HCT116 (cell line): ENCODE measurements at regions not wholly inside any gene's neighbourhood (a gene's known extent, or its start where the extent isn't known, plus 50 kb on each side); places are given as distances from the start of the nearest gene placed in this dataset.

Experiments used
- ATAC-seq: fragments of 200-7000 bp; cut with Tn5 transposase; 2 replicates; pipeline ENCODE4 v1.9.1; 2020; ENCODE audit warnings: mild to moderate bottlenecking, moderate library complexity
- BruUV-seq: library from RNA; stranded (reverse); fragments of 400-500 nt; replicated peaks from 2 replicates; lab custom pipeline; 2021; lab: Mats Ljungman, UMichigan
- CTCF ChIA-PET: fragments of 300-600 bp; sonication (Branson Sonifier 250); formaldehyde crosslinking; loops from one replicate; lab custom pipeline; 2021; ENCODE audit warnings: antibody characterized with exemption; lab: Charles Lee
- POLR2A ChIA-PET: fragments of 300-600, 350-600 bp; sonication (Branson Sonifier 250); formaldehyde crosslinking; loops from one replicate; lab custom pipeline; 2021; ENCODE audit warnings: antibody characterized with exemption; lab: Charles Lee
- RAD21 ChIA-PET, 2 experiments: fragments of 300-600 bp; sonication (Branson Sonifier 250); formaldehyde crosslinking; loops; one replicate each; lab custom pipeline; 2023; ENCODE audit warnings: low total read pairs in 2 of 2; ENCODE audit not compliant: uncharacterized antibody in 2 of 2, unreplicated experiment in 2 of 2, low non-redundant PET in 1 of 2; lab: Charles Lee
- DNase-seq: peaks from one replicate; pipeline ENCODE4 v3.0.0-alpha.2; 2010; ENCODE audit warnings: low read depth, low spot score
- H2AFZ ChIP-seq: fragments of 200-600 bp; shearing (Covaris generic), sonication (generic); 2 replicates; pipeline ENCODE4 v1.6.1; 2017; ENCODE audit warnings: low read depth, mixed run types, mixed read lengths, antibody characterized with exemption, low read length; ENCODE audit not compliant: poor library complexity, severe bottlenecking
- H3K27ac ChIP-seq: 2 replicates; pipeline ENCODE4 v1.5.1; 2012; ENCODE audit warnings: low read depth, low read length
- H3K27me3 ChIP-seq: fragments of 200-600 bp; sonication (generic); 2 replicates; pipeline ENCODE4 v1.6.1; 2016; ENCODE audit warnings: mixed run types, low read length, mixed read lengths; ENCODE audit not compliant: insufficient read depth
- H3K36me3 ChIP-seq, 2 experiments: fragments of 200-500 bp in 1 of 2; fragments of 200-600 bp in 1 of 2; sonication (Bioruptor generic) in 1 of 2; sonication (generic) in 1 of 2; 2 replicates each; pipeline versions ENCODE4 v1.5.1 to v1.6.1; 2014 to 2016; ENCODE audit warnings: low read length in 2 of 2, inconsistent platforms in 1 of 2, mixed read lengths in 1 of 2, mixed run types in 1 of 2; ENCODE audit not compliant: insufficient read depth in 2 of 2, control insufficient read depth in 1 of 2
- H3K4me1 ChIP-seq, 2 experiments: fragments of 200-600 bp in 1 of 2; sonication (generic) in 1 of 2; 2 replicates each; pipeline versions ENCODE4 v1.5.1 to v1.6.1; 2012 to 2017; ENCODE audit warnings: low read length in 2 of 2, inconsistent platforms in 1 of 2, mild to moderate bottlenecking in 1 of 2, mixed read lengths in 1 of 2, mixed run types in 1 of 2, moderate library complexity in 1 of 2; ENCODE audit not compliant: insufficient read depth in 2 of 2, control insufficient read depth in 1 of 2
- H3K4me2 ChIP-seq: fragments of 200-600 bp; sonication (generic); 2 replicates; pipeline ENCODE4 v1.6.1; 2017; ENCODE audit warnings: mixed run types, low read length, mixed read lengths
- H3K4me3 ChIP-seq, 2 experiments: fragments of 200-600 bp in 1 of 2; sonication (generic) in 1 of 2; replicated peaks in 1 of 2; 2 replicates each; pipeline ENCODE4 v1.5.1; 2011 to 2016; ENCODE audit warnings: low read length in 2 of 2, control low read depth in 1 of 2, low read depth in 1 of 2, mild to moderate bottlenecking in 1 of 2, mixed read lengths in 1 of 2, mixed run types in 1 of 2
- H3K79me2 ChIP-seq: fragments of 200-600 bp; sonication (generic); 2 replicates; pipeline ENCODE4 v1.6.1; 2017; ENCODE audit warnings: mild to moderate bottlenecking, mixed run types, low read length, moderate library complexity, mixed read lengths; ENCODE audit not compliant: insufficient read depth
- H3K9ac ChIP-seq: fragments of 200-600 bp; sonication (generic); 2 replicates; pipeline ENCODE4 v1.6.1; 2016; ENCODE audit warnings: low read length, mixed read lengths
- H3K9me2 ChIP-seq: fragments of 200-600 bp; sonication (generic), shearing (Covaris generic); 2 replicates; pipeline ENCODE4 v1.6.1; 2017; ENCODE audit warnings: mixed run types, mild to moderate bottlenecking, moderate library complexity; ENCODE audit not compliant: insufficient read depth
- H3K9me3 ChIP-seq, 2 experiments: fragments of 200-500 bp in 1 of 2; fragments of 200-600 bp in 1 of 2; sonication (Bioruptor generic) in 1 of 2; sonication (generic) in 1 of 2; 2 replicates each; pipeline ENCODE4 v1.6.1; 2014 to 2017; ENCODE audit warnings: low read length in 2 of 2, mixed read lengths in 2 of 2, inconsistent platforms in 1 of 2, low read depth in 1 of 2, mild to moderate bottlenecking in 1 of 2, mixed run types in 1 of 2, moderate library complexity in 1 of 2; ENCODE audit not compliant: control insufficient read depth in 1 of 2, insufficient read depth in 1 of 2
- H4K20me1 ChIP-seq: fragments of 200-600 bp; sonication (generic), shearing (Covaris generic); 2 replicates; pipeline ENCODE4 v1.6.1; 2017; ENCODE audit warnings: mixed run types, mild to moderate bottlenecking, moderate library complexity; ENCODE audit not compliant: insufficient read depth
- CBX3 ChIP-seq: IDR thresholded peaks from 2 replicates; pipeline ENCODE4 v1.6.1; 2012; ENCODE audit warnings: low read depth
- CEBPB ChIP-seq: IDR thresholded peaks from 2 replicates; pipeline ENCODE4 v1.6.1; 2012; ENCODE audit warnings: low read depth
- EGR1 ChIP-seq: IDR thresholded peaks from 2 replicates; pipeline ENCODE4 v1.6.1; 2012; ENCODE audit warnings: low read depth
- ELF1 ChIP-seq: IDR thresholded peaks from 2 replicates; pipeline ENCODE4 v1.6.1; 2012; ENCODE audit warnings: low read depth, borderline replicate concordance
- EZH2phosphoT487 ChIP-seq: fragments of 200-600 bp; IDR thresholded peaks from 2 replicates; pipeline ENCODE4 v1.6.1; 2018; ENCODE audit warnings: antibody characterized with exemption, borderline replicate concordance
- FOSL1 ChIP-seq: IDR thresholded peaks from 2 replicates; pipeline ENCODE4 v1.6.1; 2012; ENCODE audit warnings: low read depth
- JUND ChIP-seq: IDR thresholded peaks from 2 replicates; pipeline ENCODE4 v1.6.1; 2012
- POLR2AphosphoS5 ChIP-seq: IDR thresholded peaks from 2 replicates; pipeline ENCODE4 v1.6.1; 2011; ENCODE audit warnings: mild to moderate bottlenecking, low read depth, low read length, moderate library complexity
- RAD21 ChIP-seq: IDR thresholded peaks from 2 replicates; pipeline ENCODE4 v1.6.1; 2012; ENCODE audit warnings: low read depth, mild to moderate bottlenecking
- SIN3A ChIP-seq: IDR thresholded peaks from 2 replicates; pipeline ENCODE4 v1.6.1; 2012; ENCODE audit warnings: low read depth
- SP1 ChIP-seq: IDR thresholded peaks from 2 replicates; pipeline ENCODE4 v1.6.1; 2012; ENCODE audit warnings: low read depth
- SRF ChIP-seq: IDR thresholded peaks from 2 replicates; pipeline ENCODE4 v1.6.1; 2012; ENCODE audit warnings: low read depth
- TCF7L2 ChIP-seq: IDR thresholded peaks from 2 replicates; pipeline ENCODE4 v1.7.0; 2011; ENCODE audit warnings: borderline replicate concordance, inconsistent platforms; ENCODE audit not compliant: insufficient read depth, insufficient read length; ENCODE audit errors: extremely low read depth
- YY1 ChIP-seq: IDR thresholded peaks from 2 replicates; pipeline ENCODE4 v1.6.1; 2011; ENCODE audit warnings: low read length, low read depth, moderate library complexity, mild to moderate bottlenecking; ENCODE audit not compliant: insufficient replicate concordance; ENCODE audit errors: extremely low read depth
- ZFX ChIP-seq: fragments of 450-650 bp; IDR thresholded peaks from 2 replicates; pipeline ENCODE4 v1.6.1; 2017
- ZNF274 ChIP-seq: fragments of 200-500 bp; sonication (Bioruptor generic); IDR thresholded peaks from 2 replicates; pipeline ENCODE4 v1.6.1; 2014; ENCODE audit warnings: mild to moderate bottlenecking, low read depth, low read length, inconsistent platforms
- intact Hi-C: fragments of 100-400 bp; cut with micrococcal nuclease; formaldehyde crosslinking; loops from 2 replicates; pipeline ENCODE4 v1.10.0; 2022
- TF ChIP-seq, protein P1 (sequence below): IDR thresholded peaks from 2 replicates; pipeline ENCODE4 v1.6.1; 2012
- TF ChIP-seq, protein P2 (sequence below), 3 experiments: fragments of 200-600 bp in 1 of 3; sonication (generic) in 1 of 3; IDR thresholded peaks in 2 of 3; conservative IDR thresholded peaks in 1 of 3; 2 replicates each; pipeline ENCODE4 v1.5.1; 2012 to 2017; ENCODE audit warnings: low read depth in 2 of 3, low read length in 2 of 3, antibody characterized with exemption in 1 of 3, borderline replicate concordance in 1 of 3, control low read depth in 1 of 3, mild to moderate bottlenecking in 1 of 3, mixed read lengths in 1 of 3, mixed run types in 1 of 3, moderate library complexity in 1 of 3; ENCODE audit not compliant: insufficient read depth in 1 of 3
- TF ChIP-seq, protein P3 (sequence below): IDR thresholded peaks from 2 replicates; pipeline ENCODE4 v1.6.1; 2012; ENCODE audit warnings: low read depth

DNA sequence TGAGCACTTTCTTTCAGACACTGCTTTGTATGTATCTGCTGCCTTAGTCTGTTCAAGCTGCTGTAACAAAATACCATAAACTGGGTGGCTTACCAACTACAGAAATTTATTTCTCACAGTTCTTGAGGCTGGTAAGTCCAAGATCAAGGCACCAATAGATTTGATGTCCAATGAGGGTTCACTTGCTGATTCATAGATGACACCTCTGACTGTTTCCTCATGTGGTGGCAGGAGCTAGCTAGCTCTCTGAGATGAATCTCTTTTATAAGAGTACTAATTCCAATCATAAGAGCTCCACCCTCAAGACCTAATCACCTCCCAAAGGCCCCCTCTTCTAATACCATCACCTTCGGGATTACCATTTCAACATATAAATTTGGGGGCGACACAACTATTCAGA is 76.6 kb upstream of the ADO start (continued):
- TF ChIP-seq SRF (no peak), CEBPB (no peak), SIN3A (no peak), JUND (no peak), FOSL1 (no peak), EGR1 (no peak), ZFX (no peak), TCF7L2 (no peak), CBX3 (no peak), SP1 (no peak)
- TF ChIP-seq, protein P1, sequence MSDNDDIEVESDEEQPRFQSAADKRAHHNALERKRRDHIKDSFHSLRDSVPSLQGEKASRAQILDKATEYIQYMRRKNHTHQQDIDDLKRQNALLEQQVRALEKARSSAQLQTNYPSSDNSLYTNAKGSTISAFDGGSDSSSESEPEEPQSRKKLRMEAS = no peak

DNA sequence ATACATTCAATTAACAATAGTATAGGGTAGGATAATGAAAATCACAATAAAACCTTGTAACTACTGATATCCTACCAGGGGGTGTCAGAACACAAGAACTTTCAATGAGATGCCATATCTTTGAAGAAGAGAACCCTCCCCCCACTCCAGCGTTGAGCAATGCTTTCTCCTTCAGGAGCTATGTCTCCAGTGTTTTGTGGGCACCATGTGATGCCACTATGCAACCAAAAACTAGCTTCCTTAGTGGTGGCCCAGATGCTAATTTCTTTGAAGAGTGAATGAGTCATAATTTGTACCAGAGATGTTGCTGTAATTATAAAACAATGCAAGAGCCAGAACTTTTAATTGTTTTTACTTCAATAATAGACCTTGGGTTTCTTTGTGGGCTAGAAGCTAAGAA is 76.0 kb upstream of the ADO start:
- Histone ChIP-seq H4K20me1 (no peaks in the 10 kb centered on the region), H3K4me2 (no peak overlapping the region), H3K36me3 (no peaks in the 10 kb centered on the region), H3K9ac (no peak overlapping the region), H3K9me2 (no peaks in the 10 kb centered on the region), H3K4me1 (peaks cover 4 to 13% of the 10 kb centered on the region in 2 experiments; a peak in 3 of 4 replicates), H3K9me3 (no peaks in the 10 kb centered on the region), H2AFZ (no peak overlapping the region), H3K4me3 (no peak overlapping the region), H3K27me3 (peaks cover 55% of the 10 kb centered on the region), H3K79me2 (no peaks in the 10 kb centered on the region)
- ChIA-PET CTCF (no interaction called here), RAD21 (no interaction called here), POLR2A (no interaction called here)
- no TSS peak for BruUV-seq
- intact Hi-C loops = no loop called here
- no peak for DNase-seq
- TF ChIP-seq, protein P1 = no peak
- no peak for TF ChIP-seq POLR2AphosphoS5
- TF ChIP-seq RAD21 = no peak
- no peak for TF ChIP-seq EZH2phosphoT487
- TF ChIP-seq YY1 = no peak
- TF ChIP-seq, protein P2, sequence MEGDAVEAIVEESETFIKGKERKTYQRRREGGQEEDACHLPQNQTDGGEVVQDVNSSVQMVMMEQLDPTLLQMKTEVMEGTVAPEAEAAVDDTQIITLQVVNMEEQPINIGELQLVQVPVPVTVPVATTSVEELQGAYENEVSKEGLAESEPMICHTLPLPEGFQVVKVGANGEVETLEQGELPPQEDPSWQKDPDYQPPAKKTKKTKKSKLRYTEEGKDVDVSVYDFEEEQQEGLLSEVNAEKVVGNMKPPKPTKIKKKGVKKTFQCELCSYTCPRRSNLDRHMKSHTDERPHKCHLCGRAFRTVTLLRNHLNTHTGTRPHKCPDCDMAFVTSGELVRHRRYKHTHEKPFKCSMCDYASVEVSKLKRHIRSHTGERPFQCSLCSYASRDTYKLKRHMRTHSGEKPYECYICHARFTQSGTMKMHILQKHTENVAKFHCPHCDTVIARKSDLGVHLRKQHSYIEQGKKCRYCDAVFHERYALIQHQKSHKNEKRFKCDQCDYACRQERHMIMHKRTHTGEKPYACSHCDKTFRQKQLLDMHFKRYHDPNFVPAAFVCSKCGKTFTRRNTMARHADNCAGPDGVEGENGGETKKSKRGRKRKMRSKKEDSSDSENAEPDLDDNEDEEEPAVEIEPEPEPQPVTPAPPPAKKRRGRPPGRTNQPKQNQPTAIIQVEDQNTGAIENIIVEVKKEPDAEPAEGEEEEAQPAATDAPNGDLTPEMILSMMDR (IDR thresholded peaks at IDR 0.05 in 2 of 3, conservative IDR thresholded peaks at IDR 0.05 in 1 of 3; ENCODE audit: borderline replicate concordance in 1 of 3, insufficient read depth in 1 of 3, low read depth in 2 of 3, low read length in 2 of 3) = no peak
- TF ChIP-seq TCF7L2 = no peak
- no peak for TF ChIP-seq ZNF274
- no peak for TF ChIP-seq ZFX
- no peak for TF ChIP-seq ELF1
- TF ChIP-seq, protein P3, sequence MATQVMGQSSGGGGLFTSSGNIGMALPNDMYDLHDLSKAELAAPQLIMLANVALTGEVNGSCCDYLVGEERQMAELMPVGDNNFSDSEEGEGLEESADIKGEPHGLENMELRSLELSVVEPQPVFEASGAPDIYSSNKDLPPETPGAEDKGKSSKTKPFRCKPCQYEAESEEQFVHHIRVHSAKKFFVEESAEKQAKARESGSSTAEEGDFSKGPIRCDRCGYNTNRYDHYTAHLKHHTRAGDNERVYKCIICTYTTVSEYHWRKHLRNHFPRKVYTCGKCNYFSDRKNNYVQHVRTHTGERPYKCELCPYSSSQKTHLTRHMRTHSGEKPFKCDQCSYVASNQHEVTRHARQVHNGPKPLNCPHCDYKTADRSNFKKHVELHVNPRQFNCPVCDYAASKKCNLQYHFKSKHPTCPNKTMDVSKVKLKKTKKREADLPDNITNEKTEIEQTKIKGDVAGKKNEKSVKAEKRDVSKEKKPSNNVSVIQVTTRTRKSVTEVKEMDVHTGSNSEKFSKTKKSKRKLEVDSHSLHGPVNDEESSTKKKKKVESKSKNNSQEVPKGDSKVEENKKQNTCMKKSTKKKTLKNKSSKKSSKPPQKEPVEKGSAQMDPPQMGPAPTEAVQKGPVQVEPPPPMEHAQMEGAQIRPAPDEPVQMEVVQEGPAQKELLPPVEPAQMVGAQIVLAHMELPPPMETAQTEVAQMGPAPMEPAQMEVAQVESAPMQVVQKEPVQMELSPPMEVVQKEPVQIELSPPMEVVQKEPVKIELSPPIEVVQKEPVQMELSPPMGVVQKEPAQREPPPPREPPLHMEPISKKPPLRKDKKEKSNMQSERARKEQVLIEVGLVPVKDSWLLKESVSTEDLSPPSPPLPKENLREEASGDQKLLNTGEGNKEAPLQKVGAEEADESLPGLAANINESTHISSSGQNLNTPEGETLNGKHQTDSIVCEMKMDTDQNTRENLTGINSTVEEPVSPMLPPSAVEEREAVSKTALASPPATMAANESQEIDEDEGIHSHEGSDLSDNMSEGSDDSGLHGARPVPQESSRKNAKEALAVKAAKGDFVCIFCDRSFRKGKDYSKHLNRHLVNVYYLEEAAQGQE = no peak
- TF ChIP-seq CBX3 = no peak
- TF ChIP-seq SRF = no peak
- TF ChIP-seq, all 23 proteins: peak for 0
- ATAC-seq = no peak
- no peak overlapping the region for H3K27ac ChIP-seq
